ENCODE measurements at regions not wholly inside any gene's neighbourhood (a gene's known extent, or its start where the extent isn't known, plus 50 kb on each side); places are given as distances from the start of the nearest gene placed in this dataset.

- Histone ChIP-seq H3K36me3 (ENCODE audit: low read length) (no peaks in the 10 kb centered on the region), H3K4me2 (ENCODE audit: low read depth, low read length, poor library complexity, severe bottlenecking) (no peak overlapping the region), H3K27ac (ENCODE audit: low read depth, low read length) (no peak overlapping the region), H3K9me2 (replicated peaks; ENCODE audit: insufficient read depth, low read length) (no peaks in the 10 kb centered on the region), H3K79me2 (ENCODE audit: insufficient read depth, low read length) (no peaks in the 10 kb centered on the region), H3K27me3 (ENCODE audit: low read length) (no peaks in the 10 kb centered on the region), H2AFZ (ENCODE audit: low read depth, low read length, severe bottlenecking) (no peak overlapping the region), H4K20me1 (ENCODE audit: low read depth, low read length) (no peaks in the 10 kb centered on the region), H3K4me3 (ENCODE audit: insufficient read depth, low read length, poor library complexity, severe bottlenecking) (no peak overlapping the region), H3K9ac (ENCODE audit: low read length) (no peak overlapping the region), H3F3A (ENCODE audit: insufficient read depth) (no peaks in the 10 kb centered on the region), H3K9me3 (ENCODE audit: insufficient read depth, low read length) (no peaks in the 10 kb centered on the region)
- TF ChIP-seq CTCF (IDR thresholded peaks at IDR 0.05; ENCODE audit: insufficient read depth, low read length, poor library complexity, severe bottlenecking) = no peak
- no peak for TF ChIP-seq EZH2phosphoT487 (conservative IDR thresholded peaks at IDR 0.05; ENCODE audit: low read length)
These were observed 159.8 kb downstream of the SUCLG1 start for GRCh38 chr2:84299211-84299775.

GRCh38 chr2:84297155-84297554 lies 161.9 kb downstream of the SUCLG1 start:
- TF ChIP-seq EZH2phosphoT487 (conservative IDR thresholded peaks at IDR 0.05; ENCODE audit: low read length) (no peak), CTCF (IDR thresholded peaks at IDR 0.05; ENCODE audit: insufficient read depth, low read length, poor library complexity, severe bottlenecking) (no peak)
- no peaks in the 10 kb centered on the region for H3K9me2 ChIP-seq (replicated peaks; ENCODE audit: insufficient read depth, low read length)
- H3K36me3 ChIP-seq (ENCODE audit: low read length) = no peaks in the 10 kb centered on the region
- no peaks in the 10 kb centered on the region for H3K79me2 ChIP-seq (ENCODE audit: insufficient read depth, low read length)
- H3K9ac ChIP-seq (ENCODE audit: low read length) = no peak overlapping the region
- no peak overlapping the region for H3K4me3 ChIP-seq (ENCODE audit: insufficient read depth, low read length, poor library complexity, severe bottlenecking)
- no peaks in the 10 kb centered on the region for H3F3A ChIP-seq (ENCODE audit: insufficient read depth)
- H3K27ac ChIP-seq (ENCODE audit: low read depth, low read length) = no peak overlapping the region
- no peaks in the 10 kb centered on the region for H4K20me1 ChIP-seq (ENCODE audit: low read depth, low read length)
- H3K9me3 ChIP-seq (ENCODE audit: insufficient read depth, low read length) = no peaks in the 10 kb centered on the region
- H3K27me3 ChIP-seq (ENCODE audit: low read length) = no peaks in the 10 kb centered on the region
- H3K4me2 ChIP-seq (ENCODE audit: low read depth, low read length, poor library complexity, severe bottlenecking) = no peak overlapping the region
- no peak overlapping the region for H2AFZ ChIP-seq (ENCODE audit: low read depth, low read length, severe bottlenecking)

- H3K36me3 ChIP-seq (ENCODE audit: low read length) = no peaks in the 10 kb centered on the region
- H3K4me3 ChIP-seq (ENCODE audit: insufficient read depth, low read length, poor library complexity, severe bottlenecking) = no peak overlapping the region
- no peaks in the 10 kb centered on the region for H3K9me2 ChIP-seq (replicated peaks; ENCODE audit: insufficient read depth, low read length)
- no peak overlapping the region for H2AFZ ChIP-seq (ENCODE audit: low read depth, low read length, severe bottlenecking)
- H3K4me2 ChIP-seq (ENCODE audit: low read depth, low read length, poor library complexity, severe bottlenecking) = no peak overlapping the region
- H3K27me3 ChIP-seq (ENCODE audit: low read length) = no peaks in the 10 kb centered on the region
- H3K27ac ChIP-seq (ENCODE audit: low read depth, low read length) = no peak overlapping the region
- no peak overlapping the region for H3K9ac ChIP-seq (ENCODE audit: low read length)
- no peaks in the 10 kb centered on the region for H3F3A ChIP-seq (ENCODE audit: insufficient read depth)
- no peaks in the 10 kb centered on the region for H3K9me3 ChIP-seq (ENCODE audit: insufficient read depth, low read length)
- no peak for TF ChIP-seq EZH2phosphoT487 (conservative IDR thresholded peaks at IDR 0.05; ENCODE audit: low read length)
- no peak for TF ChIP-seq CTCF (IDR thresholded peaks at IDR 0.05; ENCODE audit: insufficient read depth, low read length, poor library complexity, severe bottlenecking)
- H4K20me1 ChIP-seq (ENCODE audit: low read depth, low read length) = no peaks in the 10 kb centered on the region
- H3K79me2 ChIP-seq (ENCODE audit: insufficient read depth, low read length) = no peaks in the 10 kb centered on the region
These were observed 165.2 kb downstream of the SUCLG1 start for GRCh38 chr2:84293791-84294380.

Data from SU-DHL-6 (cell line).